Stimulated activated CD8-positive, alpha-beta memory T cell treated with anti-CD3 and anti-CD28 coated beads, Interleukin-15, amount 100 ng/mL, for 48 hours (primary cell): ENCODE measurements at regions not wholly inside any gene's neighbourhood (a gene's known extent, or its start where the extent isn't known, plus 50 kb on each side); places are given as distances from the start of the nearest gene placed in this dataset.
"Not testable (repeated sequence)": the region's sequence is repeated elsewhere in the genome, so short reads cannot be mapped to it uniquely, and the experiment has no call there.

ENCODE experiments used
- DNase-seq, 2 donors: peaks; one replicate each; pipeline ENCODE4 v3.0.0-alpha.2; 2020; ENCODE audit warnings: low read depth in 2 of 2

DNA sequence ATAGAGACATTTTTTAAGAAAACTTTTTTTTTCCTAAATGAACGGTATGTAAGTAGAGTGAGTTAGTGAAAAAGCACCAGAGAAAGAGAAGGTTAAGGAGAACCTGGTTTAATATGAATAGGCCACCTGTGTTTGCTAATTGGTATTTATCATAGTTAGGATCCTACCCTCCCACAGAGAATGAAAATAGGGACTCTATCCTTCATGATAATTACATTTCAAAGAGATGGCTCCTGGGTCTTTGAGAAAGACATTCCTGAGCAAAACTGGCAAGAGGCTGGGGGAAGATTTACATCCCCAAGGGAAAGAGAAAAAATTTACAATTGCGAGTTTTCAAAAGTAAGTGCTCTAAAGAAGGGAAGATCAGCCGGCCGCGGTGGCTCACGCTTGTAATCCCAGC is 1284.5 kb downstream of the SLITRK1 start:
- DNase-seq = no peak

DNA sequence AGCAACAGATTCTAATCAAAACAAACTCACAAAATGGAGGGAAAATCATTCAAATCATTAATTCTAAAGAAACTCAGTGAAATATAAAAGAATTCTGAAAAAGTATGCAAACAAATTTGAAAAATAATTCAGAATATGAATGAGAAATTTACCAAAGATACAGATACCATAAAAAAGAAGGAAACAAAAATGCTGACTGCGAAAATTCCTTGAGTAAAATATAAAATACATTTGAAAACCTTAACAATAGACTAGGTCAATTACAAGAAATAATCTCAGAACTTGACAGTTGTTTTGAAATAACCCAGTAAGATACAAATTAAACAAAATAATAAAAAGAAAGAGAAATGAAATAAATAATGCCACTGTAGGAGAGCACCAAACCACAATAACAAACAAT is 1289.0 kb downstream of the SLITRK1 start:
- DNase-seq = no peak

DNA sequence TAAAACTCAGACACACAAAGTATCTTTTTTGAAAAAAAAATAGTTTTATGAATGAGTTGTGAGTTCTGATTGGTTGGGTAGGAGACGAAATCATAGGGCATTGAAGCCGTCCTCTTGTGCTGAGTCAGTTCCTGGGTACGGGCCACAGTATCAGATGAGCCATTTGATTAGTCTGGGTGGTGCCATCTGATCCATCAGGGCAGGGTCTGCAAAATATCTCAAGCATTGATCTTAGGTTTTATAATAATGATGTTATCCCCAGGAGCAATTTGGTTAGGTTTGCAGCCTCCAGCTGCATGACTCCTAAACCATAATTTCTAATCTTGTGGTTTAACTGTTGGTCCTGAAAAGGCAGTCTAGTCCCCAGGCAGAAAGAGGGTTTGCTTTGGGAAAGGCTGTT is 1310.6 kb downstream of the SLITRK1 start:
- DNase-seq = no peak

DNA sequence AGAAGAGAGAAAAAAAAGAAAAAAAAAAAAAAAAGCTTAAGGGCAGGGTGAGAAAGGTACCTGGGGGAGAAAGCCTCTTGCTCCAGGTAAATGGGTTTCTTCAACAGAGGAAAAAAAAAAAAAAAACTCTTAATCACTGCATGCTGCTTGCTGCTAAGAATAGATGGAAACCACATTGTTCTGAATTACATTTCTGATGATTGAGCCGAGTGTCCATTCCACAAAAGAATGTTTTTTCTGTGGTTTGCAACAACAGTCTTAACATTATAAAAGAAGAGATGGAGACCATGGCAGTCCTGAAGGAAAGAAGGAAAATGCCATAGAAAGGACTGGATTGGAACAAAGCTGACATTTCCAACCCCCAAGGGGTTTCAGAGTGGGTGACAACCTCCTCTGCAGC is 1312.7 kb downstream of the SLITRK1 start:
- no peak for DNase-seq

DNA sequence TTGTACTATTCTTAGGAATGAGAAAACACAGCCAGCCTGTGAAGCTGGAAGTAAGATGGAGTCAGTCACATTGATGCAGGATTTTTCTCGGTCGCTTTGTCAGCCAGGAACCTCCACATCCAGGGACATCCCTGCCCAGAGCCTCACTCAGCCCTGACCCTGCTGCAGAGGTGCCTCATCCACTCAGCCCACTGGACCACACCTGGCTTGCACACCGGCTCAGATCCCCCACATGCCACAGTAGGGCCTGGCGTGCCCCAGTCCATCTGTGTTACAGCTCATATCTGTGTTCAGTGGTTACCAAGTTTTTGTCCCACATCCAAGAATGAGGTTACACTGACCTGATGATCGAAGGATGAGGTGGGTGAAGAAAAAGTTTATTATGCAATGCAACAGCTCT is 1315.4 kb downstream of the SLITRK1 start:
- no peak for DNase-seq

DNA sequence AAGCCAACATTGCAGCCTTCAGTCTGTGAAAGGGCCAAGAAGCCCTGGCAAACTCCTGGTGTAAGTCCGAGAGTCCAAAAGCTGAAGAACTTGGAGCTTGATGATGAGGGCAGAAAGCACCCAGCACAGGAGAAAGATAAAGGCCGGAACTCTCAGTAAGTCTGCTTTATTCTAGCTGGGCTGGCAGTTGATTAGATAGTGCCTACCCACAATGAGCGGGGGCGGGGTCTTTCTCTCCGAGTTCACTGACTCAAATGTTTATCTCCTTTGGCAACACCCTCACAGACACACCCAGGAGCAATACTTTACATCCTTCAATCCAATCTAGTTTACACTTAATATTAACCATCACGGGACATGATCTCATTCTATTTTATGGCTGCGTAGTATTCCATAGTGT is 1317.1 kb downstream of the SLITRK1 start:
- DNase-seq = no peak

DNA sequence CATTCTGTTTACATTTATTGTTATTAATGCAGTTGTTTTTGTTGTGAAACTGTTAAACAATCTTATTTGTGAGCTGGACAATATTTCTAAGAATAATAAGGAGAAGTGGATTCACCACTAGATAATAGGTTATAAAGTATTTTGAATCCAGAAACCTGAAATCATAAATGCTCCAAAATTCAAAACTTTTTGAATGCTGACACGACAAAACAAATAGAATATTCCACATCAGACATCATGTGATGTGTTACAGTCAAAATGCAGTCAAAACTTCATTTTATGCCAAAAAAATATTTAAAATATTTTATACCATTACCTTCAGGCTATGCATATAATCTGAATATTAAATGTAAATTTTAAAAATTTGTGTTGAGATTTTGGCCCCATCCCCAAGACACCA is 1321.4 kb downstream of the SLITRK1 start:
- no peak for DNase-seq

DNA sequence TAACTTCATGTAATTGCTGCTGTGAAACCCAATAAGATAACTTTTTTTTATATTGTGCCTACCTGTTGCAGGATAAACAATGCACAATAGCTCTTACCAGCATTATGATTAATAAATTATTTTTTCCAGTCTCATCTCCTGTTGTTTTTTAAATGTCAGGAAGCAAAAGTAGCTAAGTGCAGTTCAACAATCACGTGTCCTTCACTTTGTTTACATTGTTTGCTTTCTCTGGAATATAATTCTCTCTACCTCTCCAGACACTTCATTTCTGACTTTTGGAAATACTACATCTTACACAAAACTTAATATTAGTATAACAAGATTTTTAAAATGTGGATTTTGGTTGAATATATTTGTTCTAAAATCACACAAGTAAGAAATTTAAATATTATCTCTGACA is 1359.4 kb downstream of the SLITRK1 start:
- DNase-seq = no peak

DNA sequence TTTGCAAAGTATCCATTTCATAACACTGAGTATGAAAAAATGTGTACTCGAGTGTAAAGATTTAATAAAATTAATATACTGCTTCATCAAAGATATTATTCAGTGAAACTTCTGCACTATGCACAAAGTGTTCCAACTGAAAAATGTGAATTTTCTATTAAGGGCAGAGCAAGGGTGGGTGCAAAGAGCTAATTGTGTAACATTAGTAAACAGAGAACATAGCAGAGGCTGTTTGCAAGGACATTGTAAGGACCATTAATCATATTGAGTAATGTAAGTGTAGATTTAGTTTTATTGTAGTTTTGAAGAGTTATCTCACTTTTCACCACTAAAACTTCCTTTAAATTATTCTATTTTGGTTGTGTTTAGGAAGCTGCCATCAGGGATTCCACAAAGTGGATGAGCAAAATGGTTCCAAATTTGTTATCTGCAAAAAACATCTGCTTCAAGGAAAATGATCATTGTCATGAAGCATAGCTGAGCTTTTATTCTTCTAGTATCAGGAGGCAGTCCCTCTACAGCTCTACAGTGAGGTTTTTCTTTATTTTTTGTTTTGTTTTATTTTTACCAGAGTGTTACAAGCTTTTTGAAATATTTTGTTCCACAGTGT is 1375.4 kb downstream of the SLITRK1 start:
- no peak for DNase-seq

DNA sequence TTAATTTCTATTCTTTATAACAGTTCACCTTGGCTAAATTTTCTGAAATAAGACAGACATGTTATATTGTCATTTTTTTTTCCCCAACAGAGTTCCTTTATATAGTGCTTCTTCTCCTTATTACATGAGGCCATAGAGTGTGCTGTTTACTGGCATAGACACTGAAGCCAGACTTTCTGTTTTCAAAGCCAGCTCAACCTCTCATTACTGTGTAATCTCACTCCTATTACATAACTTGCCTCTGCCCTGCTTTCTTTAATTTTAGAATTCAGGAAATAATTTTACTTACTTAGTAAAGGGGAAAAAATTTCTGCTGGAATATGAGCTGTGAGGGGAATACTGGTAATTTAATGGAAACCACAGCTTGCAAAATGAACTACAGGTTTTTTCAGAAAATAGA is 1380.4 kb downstream of the SLITRK1 start:
- no peak for DNase-seq

DNA sequence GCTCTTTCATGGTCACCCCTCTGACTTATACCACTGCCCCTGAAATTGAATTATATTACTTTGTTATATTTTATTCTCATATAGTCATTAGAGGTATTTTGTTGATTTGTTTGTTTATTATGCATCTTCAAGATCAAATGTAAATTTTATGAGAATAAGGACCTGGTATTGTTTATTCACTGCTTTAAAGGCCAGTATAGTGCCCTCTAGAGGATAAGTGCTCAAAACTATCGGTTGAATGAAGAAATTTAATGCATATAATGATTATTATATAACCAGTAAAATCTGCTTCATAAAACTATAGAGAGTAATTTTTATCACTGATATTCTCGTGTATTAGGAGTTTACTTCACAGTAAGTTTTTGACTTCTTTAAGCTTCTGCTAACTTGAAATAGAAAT is 1401.9 kb downstream of the SLITRK1 start:
- DNase-seq = no peak

DNA sequence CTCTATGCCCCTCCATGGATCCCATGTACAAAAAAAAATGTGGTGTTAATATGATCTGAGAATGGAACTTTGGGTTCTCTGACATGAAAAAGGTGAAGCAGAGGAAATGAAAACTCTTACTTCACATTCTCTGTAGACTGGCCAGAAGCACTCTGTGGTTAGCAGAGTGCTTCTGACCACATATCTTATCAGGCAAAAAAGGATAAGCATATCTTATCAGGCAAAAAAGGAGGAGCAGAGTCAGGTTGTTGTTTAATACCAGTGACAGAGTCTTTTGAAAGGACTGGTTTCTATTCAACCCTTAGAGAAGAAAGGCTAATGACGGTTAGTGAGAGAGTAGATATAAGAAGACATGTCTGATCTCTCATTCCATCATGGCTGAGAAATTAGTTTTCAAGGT is 1404.8 kb downstream of the SLITRK1 start:
- no peak for DNase-seq

DNA sequence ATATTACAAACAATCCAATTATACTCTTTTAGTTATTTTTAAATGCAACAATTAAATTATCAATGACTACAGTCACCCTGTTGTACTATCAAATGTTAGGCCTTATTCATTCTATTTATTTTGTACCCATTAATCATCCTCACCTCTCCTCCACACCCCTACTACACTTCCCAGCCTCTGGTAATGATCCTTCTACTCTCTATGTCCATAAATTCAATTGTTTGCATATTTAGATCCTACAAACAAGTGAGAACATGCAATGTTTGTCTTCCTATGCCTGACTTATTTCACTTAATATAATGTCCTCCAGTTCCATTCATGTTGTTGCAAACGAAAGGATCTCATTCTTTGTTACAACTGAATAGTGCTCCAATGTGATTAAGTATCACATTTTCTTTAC is 1414.6 kb downstream of the SLITRK1 start:
- DNase-seq = no peak

DNA sequence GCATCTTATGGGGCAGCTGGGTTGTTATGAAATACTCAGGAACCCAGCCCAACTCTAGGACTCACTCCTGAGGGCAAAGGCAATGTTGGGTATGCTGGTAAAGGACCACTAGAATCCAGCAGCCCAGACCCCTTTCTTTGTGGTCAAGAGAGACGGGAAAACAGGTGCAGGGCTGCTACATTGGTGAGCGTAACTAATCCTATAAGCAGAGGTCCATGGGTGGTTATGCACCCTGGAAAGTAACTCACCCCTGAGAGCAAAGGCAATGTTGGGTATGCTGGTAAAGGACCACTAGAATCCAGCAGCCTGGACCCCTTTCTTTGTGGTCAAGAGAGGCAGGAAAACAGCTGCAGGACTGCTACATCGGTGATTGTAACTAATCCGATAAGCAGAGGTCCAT is 1422.7 kb downstream of the SLITRK1 start:
- DNase-seq = not testable (repeated sequence)

DNA sequence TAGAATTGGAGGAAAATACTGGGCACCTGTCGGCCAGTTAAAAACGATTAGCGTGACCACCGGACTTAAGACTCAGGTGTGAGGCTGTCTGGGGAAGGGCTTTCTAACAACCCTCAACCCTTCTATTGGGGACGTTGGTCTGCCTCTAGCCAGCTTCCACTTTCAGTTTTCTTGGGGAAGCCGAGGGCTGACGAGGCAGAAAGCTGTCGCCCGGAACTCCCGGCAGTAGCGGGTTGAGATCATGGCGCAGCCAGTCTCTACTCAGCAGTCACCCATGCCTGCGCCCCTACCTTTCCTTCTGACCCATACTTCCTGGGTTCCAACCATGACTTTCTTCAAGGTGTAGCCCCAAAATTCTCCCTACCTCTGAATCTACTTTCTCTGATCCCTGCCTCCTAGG is 1424.1 kb downstream of the SLITRK1 start:
- no peak for DNase-seq

DNA sequence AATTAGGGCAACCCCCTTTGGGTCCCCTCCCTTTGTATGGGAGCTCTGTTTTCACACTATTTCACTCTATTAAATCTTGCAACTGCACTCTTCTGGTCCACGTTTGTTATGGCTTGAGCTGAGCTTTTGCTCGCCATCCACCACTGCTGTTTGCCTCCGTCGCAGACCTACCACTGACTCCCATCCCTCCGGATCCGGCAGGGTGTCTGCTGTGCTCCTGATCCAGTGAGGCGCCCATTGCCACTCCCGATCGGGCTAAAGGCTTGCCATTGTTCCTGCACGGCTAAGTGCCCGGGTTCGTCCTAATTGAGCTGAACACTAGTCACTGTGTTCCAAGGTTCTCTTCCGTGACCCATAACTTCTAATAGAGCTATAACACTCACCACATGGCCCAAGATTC is 1424.7 kb downstream of the SLITRK1 start:
- not testable (repeated sequence) for DNase-seq

DNA sequence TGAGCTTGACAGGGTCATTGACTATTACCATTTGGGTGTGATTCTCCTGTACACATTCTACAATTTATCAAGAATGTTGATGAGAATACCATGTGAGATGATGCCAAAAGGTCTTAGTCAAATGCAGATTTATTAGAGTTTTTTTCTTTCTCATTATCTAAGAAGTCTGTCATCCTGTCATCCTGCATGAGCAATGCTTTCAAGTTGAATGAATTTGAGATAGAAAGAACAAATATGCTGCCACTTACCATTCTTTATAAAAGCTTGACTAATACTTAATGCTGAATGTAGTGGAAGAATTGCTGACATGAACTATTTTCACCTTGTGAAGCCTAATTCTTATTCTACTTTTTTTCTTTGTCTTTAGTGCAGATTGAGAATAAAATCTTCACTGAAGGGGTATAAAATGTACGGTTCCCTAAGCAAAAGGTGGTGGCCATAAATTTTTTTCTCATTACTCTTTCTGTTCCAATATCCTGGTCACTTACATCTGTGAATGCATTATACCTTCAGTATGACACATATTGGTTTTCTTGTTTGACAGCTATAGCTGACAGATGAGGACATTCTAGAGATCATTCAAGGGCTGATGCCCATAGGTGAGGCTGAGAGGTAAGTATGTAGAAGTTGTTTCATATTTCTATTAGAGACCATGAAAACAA is 1434.7 kb downstream of the SLITRK1 start:
- DNase-seq = no peak

DNA sequence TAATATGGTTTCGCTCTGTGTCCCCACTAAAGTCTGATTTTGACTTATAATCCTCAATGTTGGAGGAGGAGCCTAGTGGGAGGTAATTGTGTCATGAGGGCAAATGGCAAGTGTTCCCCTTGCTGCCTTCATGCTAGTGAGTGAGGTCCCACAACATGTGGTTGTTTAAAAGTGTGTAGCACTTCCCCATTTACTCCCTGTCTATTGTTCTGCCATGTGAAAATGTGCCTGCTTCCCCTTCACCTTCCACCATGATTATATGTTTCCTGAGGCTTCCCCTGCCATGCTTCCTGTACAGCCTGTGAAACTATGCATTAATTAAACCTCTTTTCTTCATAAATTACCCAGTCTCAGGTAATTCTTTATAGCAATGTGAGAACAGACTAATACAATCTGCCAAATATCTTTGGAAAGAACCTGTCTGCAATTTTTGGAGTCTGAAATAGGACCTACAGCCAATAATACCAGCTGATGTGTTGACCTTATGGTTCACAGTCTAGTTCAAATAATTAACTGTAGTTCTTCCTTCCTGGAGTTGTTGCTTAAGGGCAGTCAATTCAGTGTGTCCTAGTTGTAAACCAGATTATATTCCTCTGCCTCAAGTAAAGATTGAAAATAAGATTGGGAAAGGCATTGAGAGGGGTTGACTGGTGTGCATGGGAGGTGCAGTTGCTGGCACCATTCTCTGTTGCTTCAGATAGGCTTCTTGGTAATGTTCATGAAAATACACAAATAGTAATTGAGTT is 1442.9 kb downstream of the SLITRK1 start:
- DNase-seq = no peak

DNA sequence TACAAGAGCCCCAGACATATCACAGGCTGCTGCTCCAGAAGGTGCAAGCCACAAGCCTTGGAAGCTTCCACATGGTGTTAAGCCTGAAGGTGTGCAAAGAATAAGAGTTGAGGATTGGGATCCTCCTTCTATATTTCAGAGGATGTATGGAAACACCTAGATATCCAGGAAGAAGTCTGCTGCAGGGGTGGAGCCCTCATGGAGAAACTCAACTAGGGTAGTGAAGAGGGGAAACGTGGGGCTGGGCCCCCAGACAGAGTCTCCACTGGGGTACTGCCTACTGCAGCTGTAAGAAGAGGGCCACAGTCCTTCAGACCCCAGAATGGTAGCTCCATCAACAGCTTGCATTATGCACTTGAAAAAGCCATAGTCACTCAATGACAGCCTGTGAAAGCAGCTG is 1444.0 kb downstream of the SLITRK1 start:
- DNase-seq = no peak

DNA sequence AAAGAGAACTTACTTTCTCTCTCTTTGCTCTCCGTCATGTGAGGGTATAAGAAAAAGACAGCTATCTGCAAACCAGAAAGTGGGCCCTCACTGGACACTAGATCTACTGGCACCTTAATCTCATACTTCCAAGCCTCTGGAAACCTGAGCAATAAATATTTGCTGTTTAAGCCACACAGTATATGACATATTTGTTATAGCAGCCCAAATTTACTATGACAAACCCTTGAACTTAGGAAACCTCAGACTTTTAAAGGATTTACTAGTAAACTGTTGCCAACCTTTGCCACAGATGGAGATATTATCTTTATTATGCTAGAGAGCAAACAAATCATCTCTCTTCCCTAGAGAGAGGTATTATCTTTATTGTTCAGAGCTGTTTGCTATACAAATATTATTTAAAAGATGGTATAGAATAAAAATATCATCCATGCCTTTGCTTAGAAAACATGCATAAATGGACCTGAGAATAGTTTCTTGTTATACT is 1446.1 kb downstream of the SLITRK1 start:
- no peak for DNase-seq

DNA sequence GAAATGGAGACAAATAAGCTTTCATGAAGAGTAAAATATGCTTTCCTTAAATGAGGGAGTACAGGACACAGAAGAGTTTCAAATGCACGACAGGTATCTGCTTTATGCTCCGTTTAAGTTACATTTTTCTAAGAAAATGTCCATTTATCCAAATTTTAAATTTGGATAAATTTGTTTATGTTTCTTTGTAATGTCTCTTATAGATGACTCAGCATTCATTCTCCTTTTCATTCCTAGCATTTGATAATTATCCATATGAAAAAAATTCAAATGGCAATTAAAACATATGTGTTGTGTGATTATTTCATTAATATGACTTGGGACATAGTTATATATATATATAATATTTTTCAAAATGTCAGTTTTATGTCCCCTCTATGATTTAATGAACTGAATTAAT is 1449.3 kb downstream of the SLITRK1 start:
- no peak for DNase-seq

DNA sequence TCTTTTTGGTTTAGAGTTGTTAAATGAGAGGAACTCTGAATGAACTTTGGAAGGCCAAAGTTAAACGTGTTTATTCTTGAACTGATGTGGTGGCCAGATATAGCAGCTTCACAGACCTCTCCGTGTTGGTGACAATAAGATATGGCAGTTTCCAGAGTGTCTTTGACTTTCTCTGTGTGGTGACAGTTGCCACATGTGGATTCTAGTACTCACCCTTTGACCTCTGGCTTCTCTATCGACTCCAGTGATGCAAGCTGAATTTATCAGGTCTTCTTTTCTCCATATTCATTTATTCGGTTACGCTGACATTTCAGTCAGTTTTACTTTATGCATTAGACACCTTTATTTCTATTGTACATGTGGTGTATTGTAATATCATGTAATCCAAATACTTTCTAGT is 1469.5 kb downstream of the SLITRK1 start:
- no peak for DNase-seq

DNA sequence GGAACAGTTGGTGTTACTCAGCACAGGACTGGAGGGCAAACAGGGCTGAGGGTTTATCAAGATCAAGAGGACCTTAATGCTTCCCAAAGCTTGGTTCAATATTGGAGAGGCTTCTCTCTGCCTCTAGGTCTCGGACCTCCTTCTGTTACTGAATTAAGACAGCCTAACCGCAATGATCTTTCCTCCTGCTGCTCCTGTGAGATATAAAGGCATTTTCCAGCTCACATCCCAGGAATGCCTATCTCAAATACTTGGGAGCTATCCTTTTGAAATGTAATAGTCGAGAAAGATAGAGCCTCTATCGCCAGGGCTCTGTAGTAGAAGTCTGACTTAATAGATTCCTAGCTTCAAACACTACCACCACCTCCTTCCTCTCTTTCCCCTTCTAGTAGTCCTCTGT is 1475.0 kb downstream of the SLITRK1 start:
- no peak for DNase-seq
